ENCODE measurements at regions not wholly inside any gene's neighbourhood (a gene's known extent, or its start where the extent isn't known, plus 50 kb on each side); places are given as distances from the start of the nearest gene placed in this dataset.

DNA sequence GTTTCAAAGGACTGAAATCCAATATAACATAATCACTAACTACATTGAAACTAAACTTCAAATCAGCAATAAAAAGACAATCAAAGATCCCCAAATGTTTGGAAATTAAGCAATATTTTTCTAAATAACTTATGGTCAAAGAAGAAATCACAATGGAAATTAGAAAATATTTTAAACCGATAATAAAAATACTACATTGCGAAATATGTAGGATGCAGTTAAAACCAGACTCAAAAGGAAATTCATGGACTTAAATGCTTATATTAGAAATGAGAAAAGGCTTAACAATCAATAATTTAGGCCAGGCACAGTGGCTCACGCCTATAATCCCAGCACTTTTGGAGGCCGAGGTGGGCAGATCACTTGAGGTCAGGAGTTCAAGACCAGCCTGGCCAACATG, 79.0 kb upstream of the HAAO start:
- no peak for DNase-seq (ENCODE audit: low spot score)

DNA sequence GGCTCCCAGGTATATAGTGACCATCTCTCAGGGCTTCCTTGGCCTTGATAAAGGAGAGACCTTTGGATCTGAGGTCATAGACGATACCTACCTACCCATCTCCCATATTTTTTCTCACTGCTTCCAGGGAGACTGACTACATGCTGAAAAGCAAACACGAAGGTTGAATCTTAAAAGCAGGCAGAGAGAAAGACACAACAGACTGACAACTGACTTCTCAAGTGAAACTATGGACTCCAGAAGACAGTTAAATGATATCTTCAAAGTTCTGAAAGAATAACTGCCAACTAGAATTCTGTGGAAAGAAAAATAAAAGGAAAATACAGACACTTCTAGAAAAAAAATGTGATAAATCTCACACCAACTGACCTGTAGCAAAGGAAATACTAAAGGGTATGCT, 76.5 kb upstream of the HAAO start:
- DNase-seq (ENCODE audit: low spot score): no peak

DNA sequence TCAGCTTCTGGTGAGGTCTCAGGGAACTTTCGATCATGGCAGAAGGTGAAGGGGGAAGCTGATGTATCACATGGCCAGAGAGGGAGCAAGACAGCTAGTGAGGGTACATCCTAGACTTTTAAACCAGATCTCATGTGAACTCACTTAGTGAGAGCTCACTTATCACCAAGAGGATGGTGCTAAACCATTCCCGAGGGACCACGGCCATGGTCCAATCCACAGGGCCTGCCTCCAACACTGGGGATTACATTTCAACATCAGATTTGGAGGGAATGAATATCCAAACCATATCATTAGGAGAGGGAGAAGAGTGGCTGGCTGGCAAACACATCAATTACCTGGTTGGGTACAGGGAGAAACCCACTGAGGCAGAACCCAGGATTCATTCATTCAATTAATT, 75.7 kb upstream of the HAAO start:
- no peak for DNase-seq (ENCODE audit: low spot score)

DNA sequence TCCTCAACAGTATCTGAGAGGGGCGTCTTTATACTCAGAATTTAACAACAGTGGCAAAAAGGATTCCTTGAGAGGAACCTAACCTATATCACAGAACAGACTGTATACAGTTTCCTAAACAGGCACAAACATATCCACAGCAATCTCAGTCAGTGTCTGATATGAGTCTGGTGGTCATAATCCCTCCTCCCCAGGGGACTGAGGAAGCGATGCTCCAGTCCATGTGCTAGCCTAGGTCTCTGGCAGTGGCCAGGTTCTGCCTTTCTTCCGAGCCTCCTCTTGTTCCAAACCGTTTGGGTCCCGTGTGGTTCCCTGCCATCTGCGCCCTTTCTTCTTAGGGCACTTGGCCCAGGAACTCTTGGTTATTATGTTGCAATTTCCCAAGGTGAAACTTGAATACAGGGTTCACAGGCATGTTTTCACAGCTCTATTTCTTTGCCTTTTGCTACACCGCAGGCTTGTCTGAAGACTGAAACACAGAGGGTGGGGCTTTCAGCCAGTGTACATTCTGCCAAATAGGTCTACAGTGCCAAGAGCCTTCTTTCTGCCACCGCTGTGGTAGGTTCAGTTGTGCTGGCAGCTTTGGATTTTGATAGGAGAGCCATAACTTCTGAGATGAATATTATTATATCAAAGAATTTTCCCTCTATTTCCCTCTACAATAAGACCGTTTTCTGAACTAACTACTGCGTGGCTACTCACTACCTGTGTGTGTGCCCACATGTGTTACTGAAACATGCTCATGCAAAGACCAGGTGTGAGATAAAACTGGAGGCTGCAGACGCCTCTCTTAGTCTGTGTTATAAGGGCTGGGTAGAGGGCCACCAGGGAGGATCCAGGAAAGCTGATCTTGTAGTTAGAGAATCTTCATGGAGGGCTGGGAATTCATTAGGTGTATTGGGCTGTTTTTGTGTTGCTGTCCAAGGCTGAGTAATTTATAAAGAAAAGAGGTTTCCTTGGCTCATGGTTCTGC, 75.0 kb upstream of the HAAO start:
- DNase-seq (ENCODE audit: low spot score): no peak

DNA sequence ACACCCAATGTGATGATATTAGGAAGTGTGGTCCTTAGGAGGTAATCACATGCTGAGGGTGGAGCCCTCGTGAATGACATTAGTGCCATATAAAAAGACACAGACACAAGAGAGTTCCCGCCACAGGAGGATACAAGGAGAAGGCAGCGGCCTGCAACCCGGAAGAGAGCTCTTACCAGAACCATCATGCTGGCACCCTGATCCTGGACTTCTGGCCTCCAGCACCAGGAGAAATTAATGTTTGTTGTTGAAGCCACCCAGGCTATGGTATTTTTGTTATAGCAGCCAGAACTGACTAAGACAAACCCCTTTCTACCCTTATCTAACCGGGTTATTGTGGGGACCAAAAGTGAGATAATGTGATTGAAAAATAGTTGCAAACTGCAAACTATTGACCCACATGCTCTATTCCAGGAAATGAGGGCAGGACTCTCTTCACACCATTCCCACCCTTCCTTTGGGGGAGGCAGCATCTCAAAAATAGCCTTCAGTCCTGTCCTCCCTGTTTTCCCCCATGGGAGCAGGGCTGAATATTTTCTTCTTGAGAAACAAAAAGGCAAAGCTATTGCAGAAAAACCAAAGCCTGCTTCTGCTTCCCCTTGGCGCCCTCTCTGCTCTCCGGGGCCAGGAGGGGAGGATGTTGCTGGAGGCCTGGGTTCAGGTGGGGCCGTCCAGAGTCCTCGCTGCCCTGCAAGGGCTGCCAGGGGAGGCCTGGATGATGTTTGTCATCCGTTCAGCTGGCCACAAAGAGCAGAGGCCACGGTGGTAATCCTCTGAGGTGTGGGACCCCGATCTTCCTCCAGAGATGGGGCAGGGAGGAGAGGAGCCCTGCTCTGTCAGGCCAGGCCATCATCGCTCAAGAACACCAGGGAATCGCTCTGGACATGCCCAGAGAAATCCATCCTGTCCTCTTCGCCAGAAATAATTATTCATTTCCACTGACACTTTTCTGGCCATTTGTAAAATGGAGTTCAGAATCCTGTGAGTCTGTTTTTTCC, 73.8 kb upstream of the HAAO start:
- no peak for DNase-seq (ENCODE audit: low spot score)

DNA sequence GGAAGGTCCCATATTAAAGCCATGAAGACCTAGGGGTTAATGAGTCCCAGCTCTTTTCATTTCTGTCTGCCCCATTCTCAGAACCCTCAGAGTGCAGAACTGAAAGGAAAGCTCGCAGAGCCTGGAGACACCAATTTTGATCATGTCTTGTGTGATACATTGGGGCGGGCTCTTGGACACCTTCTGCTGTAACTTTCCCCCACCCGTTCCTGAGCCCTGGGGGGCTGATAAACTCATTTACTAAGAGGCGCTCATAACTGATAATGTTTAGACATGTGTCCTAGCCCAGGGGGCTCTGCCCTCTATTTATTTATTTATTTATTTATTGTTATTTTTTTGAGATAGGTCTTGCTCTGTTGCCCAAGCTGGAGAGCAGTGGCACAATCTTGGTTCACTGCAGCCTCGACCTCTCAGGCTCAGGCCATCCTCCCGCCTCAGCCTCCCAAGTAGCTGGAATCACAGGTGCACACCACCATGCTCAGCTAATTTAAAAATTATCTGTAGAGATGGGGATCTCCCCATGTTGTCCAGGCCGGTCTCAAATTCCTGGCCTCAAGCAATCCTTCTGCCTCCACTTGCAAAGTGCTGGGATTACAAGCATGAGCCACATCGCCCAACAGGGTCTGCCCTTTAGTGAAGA, 72.4 kb upstream of the HAAO start:
- no peak for DNase-seq (ENCODE audit: low spot score)

DNA sequence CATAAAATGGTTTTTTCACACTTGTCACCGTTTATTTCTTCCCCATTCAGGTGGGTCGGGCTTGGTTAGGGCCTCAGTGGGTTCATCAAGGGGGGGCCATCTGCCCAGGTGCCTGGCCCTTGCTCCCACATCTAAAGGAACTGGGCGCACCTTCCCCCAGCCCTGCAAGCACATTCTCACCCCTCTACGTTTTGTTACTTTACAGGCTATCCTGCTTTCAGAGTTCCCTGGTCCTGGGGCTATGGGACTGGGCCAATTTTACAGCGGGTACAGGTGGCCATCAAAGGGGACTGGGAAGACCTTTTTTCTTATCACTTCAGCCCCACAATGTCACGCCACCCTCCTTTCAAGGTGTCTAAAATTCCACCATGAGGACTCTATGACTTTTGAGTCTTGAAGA, 71.8 kb upstream of the HAAO start:
- DNase-seq (ENCODE audit: low spot score): no peak

DNA sequence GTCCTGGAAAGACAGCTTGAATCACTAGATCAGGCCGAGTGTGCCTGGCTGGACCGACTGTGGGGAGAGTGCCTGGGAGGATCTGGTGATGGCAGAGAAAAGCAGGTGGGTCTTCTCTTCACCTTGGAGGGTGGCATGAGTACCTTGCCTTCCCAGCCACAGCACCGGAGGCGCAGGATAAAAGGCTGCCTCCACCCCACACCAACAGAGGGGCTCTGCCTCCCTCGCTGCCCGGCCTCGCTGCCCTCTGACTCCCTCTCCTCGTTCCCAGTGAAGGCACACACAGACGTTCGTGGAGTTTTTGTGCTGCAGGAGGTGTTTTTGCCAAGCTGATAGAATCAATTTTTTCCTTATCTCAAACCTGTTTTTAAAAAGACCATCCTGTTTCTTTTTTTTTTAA, 71.4 kb upstream of the HAAO start:
- DNase-seq (ENCODE audit: low spot score): no peak

DNA sequence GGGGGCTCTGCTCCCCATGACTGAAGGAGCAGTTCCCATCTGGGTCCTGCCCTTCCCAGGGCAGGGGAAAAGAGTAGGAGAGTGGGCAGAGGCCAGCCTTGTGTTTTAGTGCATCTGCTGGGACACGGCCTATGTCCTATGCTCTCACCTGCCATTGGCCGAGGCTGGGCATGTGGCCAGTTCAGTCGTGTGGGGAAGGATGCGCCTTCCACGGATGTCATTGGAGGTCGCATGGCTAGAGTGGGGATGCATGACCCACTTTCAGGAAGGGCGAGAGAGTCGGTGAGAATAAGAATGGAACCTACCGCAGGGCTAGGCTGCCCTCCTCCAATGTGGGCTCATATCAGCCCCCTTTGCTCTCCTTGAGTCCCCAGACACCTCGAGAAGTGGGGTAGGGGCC, 70.9 kb upstream of the HAAO start:
- DNase-seq (ENCODE audit: low spot score): no peak

DNA sequence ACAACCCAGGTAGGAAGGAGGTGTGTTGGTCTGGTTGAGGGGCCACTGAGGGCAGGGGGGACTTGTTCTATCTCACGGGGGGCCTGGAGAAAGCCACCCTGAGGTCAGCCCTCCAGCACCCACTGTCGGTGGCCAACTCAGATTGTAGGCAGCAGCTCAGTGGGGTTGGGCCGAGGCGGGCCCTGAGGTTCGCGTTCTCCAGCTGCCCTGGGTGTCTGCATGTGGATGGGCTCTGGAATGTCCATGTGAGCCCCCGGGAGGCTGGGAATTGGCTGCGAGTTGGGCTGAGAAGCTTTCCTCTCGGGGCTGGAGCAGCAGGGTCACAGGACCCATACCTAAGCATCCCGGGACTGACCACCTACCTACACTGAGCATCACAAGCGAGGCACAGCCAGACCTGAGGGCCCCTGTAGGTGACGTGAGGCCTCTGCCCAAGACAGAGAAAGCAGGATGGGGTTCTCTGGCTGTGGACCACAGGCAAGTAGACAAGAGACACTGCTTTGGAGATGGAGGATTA, 70.3 kb upstream of the HAAO start:
- no peak for DNase-seq (ENCODE audit: low spot score)

DNA sequence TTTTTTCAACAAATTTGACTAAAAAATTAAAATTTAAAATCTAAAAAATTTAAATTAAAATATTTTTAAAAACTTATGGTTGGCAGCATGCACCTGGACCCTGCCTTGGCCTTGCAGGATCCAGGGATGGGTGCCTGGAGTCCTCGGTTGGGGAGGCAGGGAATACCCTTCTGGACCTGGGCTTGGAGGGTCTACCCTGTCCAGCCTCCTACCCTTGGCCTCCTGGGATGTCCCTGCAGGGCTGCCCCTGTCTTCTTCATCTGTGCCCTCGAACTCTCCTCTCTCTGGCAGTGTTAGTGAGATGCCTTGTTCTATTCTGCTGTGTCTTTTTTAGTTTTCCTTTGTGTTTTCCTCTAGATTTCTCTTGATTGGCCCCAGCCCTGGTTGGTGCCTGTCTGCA, 68.9 kb upstream of the HAAO start:
- no peak for DNase-seq (ENCODE audit: low spot score)

DNA sequence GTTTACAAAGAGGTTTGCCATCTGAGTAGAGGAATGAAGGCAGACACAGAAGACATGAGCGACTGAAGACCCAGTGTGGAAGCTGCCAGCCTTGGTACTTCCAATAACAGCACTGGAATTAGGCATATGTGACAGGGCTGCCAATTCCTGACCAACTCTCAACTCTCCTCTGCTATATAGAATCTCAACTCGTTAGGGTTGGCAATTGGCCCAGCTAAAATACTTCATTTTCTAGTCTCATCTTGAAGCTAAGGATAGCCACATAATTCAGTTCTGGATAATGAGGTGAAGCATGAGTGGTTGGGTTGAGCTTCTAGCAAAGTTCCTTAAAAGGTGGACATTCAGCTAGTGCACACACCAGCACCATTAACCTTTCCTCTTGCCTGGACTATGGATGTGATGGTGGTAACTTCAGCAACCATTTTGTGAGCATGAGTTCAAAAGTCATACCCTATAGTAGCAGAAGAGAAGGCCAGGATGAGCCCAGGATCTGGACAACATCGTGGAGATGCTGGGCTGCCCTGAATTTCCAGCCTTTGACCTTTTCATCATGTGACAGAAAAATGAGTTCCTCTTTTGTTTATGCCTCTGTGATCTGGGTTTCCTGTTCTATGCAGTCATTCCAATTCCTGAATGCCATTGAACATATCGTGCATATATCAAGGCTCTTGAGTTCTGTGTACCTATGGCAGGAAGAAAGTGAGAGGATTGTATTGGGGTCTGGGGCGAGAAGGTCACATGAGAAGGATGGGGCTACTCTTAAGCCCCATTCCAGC, 68.1 kb upstream of the HAAO start:
- DNase-seq (ENCODE audit: low spot score): no peak

DNA sequence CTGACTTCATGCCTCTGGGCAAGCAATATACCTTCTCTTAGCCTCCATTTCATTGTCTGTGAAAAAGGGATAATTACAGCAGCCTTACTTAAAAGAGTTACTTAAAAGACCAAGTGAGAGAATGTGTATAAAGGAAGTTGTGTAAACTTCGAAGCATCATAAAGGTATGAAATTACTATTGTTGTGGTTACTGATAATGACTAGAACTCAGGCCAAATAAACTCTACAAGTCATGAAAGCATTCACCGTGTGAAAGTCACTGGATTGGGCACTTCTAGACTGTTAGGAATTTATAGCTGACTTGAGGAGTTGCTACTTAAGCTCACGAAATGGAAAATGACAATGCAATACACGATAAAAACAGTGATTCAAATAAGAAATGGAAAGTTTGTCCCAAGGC, 67.4 kb upstream of the HAAO start:
- DNase-seq (ENCODE audit: low spot score): no peak

DNA sequence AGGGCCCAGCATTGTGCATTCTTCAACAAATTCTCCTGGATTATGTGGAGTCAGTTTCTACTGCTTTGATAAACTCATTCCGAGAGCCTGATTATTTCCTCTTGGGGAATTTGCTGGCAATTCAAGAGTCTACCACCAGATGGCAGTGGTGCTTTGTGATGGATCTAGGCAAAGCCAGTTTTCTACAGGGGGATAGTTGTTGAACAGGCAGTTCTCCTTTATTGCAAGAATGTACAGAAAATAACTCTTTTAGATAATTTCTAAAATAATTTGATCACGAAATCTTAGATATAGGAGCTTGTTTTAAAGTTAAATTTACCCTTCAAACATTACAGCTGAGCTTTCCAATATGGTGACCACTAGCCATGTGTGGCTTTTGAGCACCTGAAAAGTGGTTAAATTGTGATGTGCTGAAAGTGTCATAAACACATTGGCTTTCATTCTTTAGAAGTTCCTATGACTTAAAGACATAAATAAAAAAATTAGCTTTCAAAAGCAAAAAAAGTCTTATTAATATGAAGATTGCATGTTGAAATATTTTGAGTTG, 66.7 kb upstream of the HAAO start:
- peak; percentile 71 for DNase-seq (ENCODE audit: low spot score)

DNA sequence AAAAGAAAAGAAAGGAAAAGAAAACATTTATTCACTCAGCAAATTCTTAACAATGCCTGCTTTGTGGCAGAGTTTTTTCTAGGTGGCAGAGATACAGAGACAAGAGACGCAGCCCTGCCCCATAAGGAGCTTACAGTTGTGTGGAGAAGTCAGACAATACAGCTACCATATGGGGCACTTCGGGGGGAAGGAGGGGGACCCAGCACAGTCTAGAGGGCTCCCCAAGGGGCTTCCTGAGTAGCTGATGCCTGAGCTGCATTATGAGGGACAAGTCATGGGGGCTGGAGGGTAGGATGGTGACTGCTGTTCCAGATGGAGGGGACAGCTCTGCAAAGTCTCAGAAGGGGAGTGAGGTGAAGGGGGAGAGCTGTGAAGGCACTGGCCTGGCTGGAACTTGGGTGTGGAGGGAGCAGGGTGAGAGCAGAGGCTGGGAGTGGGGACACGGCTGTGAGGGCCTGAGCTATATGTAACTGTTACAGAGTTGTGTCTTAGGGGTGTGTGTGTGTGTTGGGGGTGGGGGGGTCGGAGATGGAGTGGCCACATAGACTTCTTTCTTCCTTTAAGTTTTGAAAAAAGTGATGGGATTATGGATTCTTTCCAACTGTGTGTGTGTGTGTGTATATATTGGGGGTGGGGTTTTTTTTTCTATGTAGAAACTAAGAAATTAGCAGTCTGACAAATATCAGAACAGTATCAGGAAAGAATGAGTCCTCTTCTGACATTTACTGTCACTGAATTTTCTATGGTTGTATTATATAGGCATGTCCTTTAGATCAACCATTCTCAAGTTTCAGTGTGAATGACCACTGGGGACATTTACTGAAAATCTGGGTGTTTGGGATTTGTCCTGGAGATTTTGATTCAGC, 66.0 kb upstream of the HAAO start:
- no peak for DNase-seq (ENCODE audit: low spot score)

DNA sequence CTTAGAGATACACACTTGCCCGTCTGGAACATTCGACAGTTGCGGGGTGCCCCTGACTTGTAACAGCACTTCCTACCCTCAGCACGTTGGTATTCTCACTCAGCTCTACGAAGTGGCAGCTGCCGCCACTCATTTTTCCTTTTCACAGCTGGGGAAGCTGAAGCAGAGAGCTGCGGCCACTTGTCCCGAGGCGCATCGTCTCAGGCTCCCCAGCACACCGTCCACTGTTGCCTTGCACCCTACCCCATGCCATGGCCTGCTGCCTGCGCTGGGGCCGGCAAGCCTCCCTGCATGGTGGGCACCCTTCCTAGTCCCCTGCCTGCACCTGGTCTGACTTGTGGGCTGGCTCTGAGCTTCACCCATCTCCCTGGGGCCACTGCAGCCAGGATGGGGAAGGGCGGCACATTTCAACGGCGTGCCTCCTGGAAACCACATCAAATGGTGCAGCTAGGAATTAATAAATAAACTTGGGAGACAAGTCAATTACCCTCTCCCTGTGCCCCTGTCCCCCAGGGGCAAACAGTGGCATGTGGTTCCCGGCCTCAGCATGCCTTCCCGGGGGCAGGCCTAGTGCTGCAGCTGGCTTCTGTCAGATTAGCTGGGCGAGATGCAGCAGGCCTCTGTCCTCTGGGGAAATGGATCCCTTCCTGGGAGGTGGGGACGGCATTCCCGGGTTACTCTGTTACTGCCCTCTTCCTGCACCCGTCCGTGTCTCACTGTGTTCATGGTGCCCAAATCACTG, 64.7 kb upstream of the HAAO start:
- DNase-seq (ENCODE audit: low spot score): no peak

DNA sequence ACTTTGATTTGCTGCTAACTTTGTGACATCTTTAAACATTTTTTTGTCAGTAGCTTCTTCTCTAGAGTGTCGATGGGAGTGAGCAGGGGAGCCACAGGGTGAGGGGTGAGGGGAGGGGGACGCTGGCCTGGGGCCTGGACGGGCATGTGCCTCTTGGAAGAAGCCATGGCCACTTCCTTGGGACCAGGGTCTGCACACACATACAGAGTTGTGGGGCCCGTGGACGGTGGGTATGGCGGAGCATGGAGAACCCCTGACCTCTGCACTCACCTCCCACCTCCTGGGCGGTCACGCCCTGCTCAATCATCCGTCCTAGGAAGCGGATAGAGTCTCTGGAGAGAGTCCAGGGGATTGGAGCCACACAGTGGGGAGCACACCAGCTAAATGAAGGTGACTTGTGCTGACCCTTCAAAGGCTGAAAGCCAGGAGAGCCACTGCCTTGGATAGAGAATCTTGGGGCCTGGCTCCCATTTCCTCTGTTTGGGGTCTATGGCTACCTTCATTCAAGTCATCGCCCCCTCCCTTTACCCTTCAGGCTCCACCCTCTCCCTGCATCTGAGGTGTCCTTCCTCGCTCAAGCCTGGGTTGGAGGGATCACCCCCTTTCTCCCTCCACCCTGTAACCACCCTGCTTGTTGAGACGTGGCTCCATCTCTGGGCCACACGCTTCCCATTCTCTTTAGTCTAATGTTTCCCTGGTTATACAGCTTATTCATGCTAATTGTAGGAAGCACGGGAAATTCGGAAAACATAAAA, 63.9 kb upstream of the HAAO start:
- DNase-seq (ENCODE audit: low spot score): no peak

DNA sequence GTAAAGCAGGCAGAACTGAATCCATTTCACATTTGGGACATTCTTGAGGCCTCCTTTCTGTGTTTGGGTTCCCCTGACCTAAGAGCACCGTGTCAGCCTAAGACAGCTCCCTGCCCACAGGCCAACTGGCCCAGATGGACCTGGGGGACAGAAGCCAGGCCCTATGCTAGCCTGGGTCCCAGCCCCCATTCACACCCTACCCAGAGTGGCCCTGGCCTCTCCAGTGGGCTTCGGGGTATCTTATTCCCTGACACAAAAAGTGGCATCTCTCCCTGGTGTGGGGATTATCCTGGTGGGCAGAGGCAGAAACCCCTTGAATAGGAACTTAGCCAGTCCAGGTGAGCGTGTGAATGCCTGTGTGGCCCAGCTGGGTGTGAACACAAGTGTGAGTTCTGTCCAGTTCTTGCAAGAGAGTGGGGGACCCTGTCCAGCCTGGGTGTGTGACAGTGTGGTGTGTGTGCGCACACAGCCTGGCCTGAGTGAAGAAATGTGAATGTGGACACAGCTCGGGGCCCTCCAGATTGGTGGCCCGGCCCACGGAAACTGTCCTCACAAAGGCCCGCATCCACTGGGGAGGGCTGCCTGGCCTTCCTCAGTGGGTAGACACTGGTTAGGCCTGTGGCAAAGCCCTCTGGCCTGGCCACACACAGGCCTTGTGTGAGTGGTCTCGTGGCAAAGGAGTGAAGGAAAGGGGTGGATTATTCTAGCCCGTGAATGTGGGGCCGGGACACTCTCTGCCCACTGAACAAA, 63.0 kb upstream of the HAAO start:
- DNase-seq (ENCODE audit: low spot score): no peak

Data from AG08396 (cell line).